Tongue (tissue), 1 donor: ENCODE measurements at regions not wholly inside any gene's neighbourhood (a gene's known extent, or its start where the extent isn't known, plus 50 kb on each side); places are given as distances from the start of the nearest gene placed in this dataset.
"Not testable (repeated sequence)": the region's sequence is repeated elsewhere in the genome, so short reads cannot be mapped to it uniquely, and the experiment has no call there.

ENCODE experiments used
- DNase-seq: peaks from one replicate; pipeline ENCODE4 v3.0.0-alpha.2; 2015

GRCh38 chr22:49383909-49384308, 443.8 kb downstream of the BRD1 start:
- DNase-seq: not testable (repeated sequence)

- no peak for DNase-seq
Observed at GRCh38 chr22:49382451-49382735, 445.3 kb downstream of the BRD1 start.

GRCh38 chr22:49381595-49382450, 445.9 kb downstream of the BRD1 start:
- no peak for DNase-seq

- DNase-seq: no peak
Observed at GRCh38 chr22:49380828-49381114, 446.9 kb downstream of the BRD1 start.

GRCh38 chr22:49380095-49380827, 447.4 kb downstream of the BRD1 start:
- DNase-seq: no peak

- no peak for DNase-seq
Observed at GRCh38 chr22:49377306-49377705, 450.4 kb downstream of the BRD1 start.

GRCh38 chr22:49373801-49374226, 453.9 kb downstream of the BRD1 start:
- DNase-seq: no peak

GRCh38 chr22:49373289-49373666, 454.4 kb downstream of the BRD1 start:
- no peak for DNase-seq

- no peak for DNase-seq
Observed at GRCh38 chr22:49372530-49373288, 455.0 kb downstream of the BRD1 start.

- no peak for DNase-seq
Observed at GRCh38 chr22:49372111-49372529, 455.6 kb downstream of the BRD1 start.

GRCh38 chr22:49371325-49372110, 456.2 kb downstream of the BRD1 start:
- DNase-seq: no peak

- DNase-seq: no peak
Observed at GRCh38 chr22:49370627-49371301, 456.9 kb downstream of the BRD1 start.

- no peak for DNase-seq
Observed at GRCh38 chr22:49369726-49370626, 457.7 kb downstream of the BRD1 start.

- no peak for DNase-seq
Observed at GRCh38 chr22:49368976-49369725, 458.5 kb downstream of the BRD1 start.

GRCh38 chr22:49368221-49368975, 459.3 kb downstream of the BRD1 start:
- no peak for DNase-seq

GRCh38 chr22:49367041-49367697, 460.5 kb downstream of the BRD1 start:
- DNase-seq: peak; percentile 19

GRCh38 chr22:49366437-49366836, 461.2 kb downstream of the BRD1 start:
- DNase-seq: no peak

GRCh38 chr22:49365910-49366309, 461.8 kb downstream of the BRD1 start:
- DNase-seq: no peak
